ENCODE measurements at regions not wholly inside any gene's neighbourhood (a gene's known extent, or its start where the extent isn't known, plus 50 kb on each side); places are given as distances from the start of the nearest gene placed in this dataset.

DNA sequence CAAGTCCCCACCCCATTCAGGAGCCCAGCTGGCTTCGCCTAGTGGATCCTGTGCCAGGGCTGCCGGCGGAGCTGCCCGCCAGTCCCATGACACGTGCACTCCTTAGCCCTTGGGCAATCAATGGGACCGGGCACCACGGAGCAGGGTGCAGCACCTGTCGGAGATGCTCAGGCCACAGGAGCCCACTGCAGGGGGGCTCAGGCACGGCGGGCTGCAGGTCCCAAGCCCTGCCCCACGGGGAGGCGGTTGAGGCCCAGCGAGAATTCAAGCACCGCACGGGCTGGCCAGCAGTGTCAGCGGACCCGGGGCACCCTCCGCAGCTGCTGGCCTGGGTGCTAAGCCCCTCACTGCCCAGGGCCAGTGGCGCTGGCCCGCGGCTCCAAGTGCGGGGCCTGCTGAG lies 969.7 kb upstream of the CDH10 start:
- TF ChIP-seq, protein P1, sequence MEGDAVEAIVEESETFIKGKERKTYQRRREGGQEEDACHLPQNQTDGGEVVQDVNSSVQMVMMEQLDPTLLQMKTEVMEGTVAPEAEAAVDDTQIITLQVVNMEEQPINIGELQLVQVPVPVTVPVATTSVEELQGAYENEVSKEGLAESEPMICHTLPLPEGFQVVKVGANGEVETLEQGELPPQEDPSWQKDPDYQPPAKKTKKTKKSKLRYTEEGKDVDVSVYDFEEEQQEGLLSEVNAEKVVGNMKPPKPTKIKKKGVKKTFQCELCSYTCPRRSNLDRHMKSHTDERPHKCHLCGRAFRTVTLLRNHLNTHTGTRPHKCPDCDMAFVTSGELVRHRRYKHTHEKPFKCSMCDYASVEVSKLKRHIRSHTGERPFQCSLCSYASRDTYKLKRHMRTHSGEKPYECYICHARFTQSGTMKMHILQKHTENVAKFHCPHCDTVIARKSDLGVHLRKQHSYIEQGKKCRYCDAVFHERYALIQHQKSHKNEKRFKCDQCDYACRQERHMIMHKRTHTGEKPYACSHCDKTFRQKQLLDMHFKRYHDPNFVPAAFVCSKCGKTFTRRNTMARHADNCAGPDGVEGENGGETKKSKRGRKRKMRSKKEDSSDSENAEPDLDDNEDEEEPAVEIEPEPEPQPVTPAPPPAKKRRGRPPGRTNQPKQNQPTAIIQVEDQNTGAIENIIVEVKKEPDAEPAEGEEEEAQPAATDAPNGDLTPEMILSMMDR (conservative IDR thresholded peaks at IDR 0.05; ENCODE audit: low read depth, low read length), result no peak
- TF ChIP-seq EZH2 (IDR thresholded peaks at IDR 0.05; ENCODE audit: borderline replicate concordance, low read depth, low read length, poor library complexity, severe bottlenecking), result no peak

All from A673 (cell line).